ENCODE measurements at regions not wholly inside any gene's neighbourhood (a gene's known extent, or its start where the extent isn't known, plus 50 kb on each side); places are given as distances from the start of the nearest gene placed in this dataset.
"Not testable (repeated sequence)": the region's sequence is repeated elsewhere in the genome, so short reads cannot be mapped to it uniquely, and the experiment has no call there.

GRCh38 chr12:87198181-87198580 lies 831.0 kb downstream of the C12orf50 start:
- H3K4me3 ChIP-seq (ENCODE audit: low read depth, low read length), result no peak overlapping the region
- no peak for TF ChIP-seq CTCF (IDR thresholded peaks at IDR 0.05; ENCODE audit: borderline replicate concordance, insufficient read depth, low read depth, low read length)

- TF ChIP-seq CTCF (IDR thresholded peaks at IDR 0.05; ENCODE audit: borderline replicate concordance, insufficient read depth, low read depth, low read length), result no peak
- H3K4me3 ChIP-seq (ENCODE audit: low read depth, low read length), result no peak overlapping the region
Observed at GRCh38 chr12:87196321-87196720, 832.9 kb downstream of the C12orf50 start.

- not testable (repeated sequence) for H3K4me3 ChIP-seq (ENCODE audit: low read depth, low read length)
Observed at GRCh38 chr12:87194389-87194788, 834.8 kb downstream of the C12orf50 start.

GRCh38 chr12:87185367-87185766 lies 843.8 kb downstream of the C12orf50 start:
- no peak overlapping the region for H3K4me3 ChIP-seq (ENCODE audit: low read depth, low read length)
- no peak for TF ChIP-seq CTCF (IDR thresholded peaks at IDR 0.05; ENCODE audit: borderline replicate concordance, insufficient read depth, low read depth, low read length)

GRCh38 chr12:87182696-87183233 lies 846.4 kb downstream of the C12orf50 start:
- no peak for TF ChIP-seq CTCF (IDR thresholded peaks at IDR 0.05; ENCODE audit: borderline replicate concordance, insufficient read depth, low read depth, low read length)
- no peak overlapping the region for H3K4me3 ChIP-seq (ENCODE audit: low read depth, low read length)

- no peak overlapping the region for H3K4me3 ChIP-seq (ENCODE audit: low read depth, low read length)
- no peak for TF ChIP-seq CTCF (IDR thresholded peaks at IDR 0.05; ENCODE audit: borderline replicate concordance, insufficient read depth, low read depth, low read length)
Observed at GRCh38 chr12:87171356-87171755, 857.8 kb downstream of the C12orf50 start.

- no peak overlapping the region for H3K4me3 ChIP-seq (ENCODE audit: low read depth, low read length)
- TF ChIP-seq CTCF (IDR thresholded peaks at IDR 0.05; ENCODE audit: borderline replicate concordance, insufficient read depth, low read depth, low read length), result no peak
Observed at GRCh38 chr12:87169010-87169409, 860.2 kb downstream of the C12orf50 start.

All from GM12875 (cell line).